OCI-LY1 (cell line): ENCODE measurements at regions not wholly inside any gene's neighbourhood (a gene's known extent, or its start where the extent isn't known, plus 50 kb on each side); places are given as distances from the start of the nearest gene placed in this dataset.

ENCODE experiments used
- H2AFZ ChIP-seq: fragments of 200-600 bp; sonication (generic), shearing (Covaris generic); 2 replicates; pipeline ENCODE4 v1.6.0; 2014; ENCODE audit warnings: antibody characterized with exemption, mild to moderate bottlenecking, low read length
- H3F3A ChIP-seq: fragments of 200-600 bp; sonication (generic), shearing (Covaris generic); 2 replicates; pipeline ENCODE4 v1.6.0; 2014; ENCODE audit warnings: mild to moderate bottlenecking, antibody characterized with exemption, low read length, moderate library complexity; ENCODE audit not compliant: insufficient read depth
- H3K27ac ChIP-seq: fragments of 200-600 bp; sonication (generic); 2 replicates; pipeline ENCODE4 v1.5.1; 2014; ENCODE audit warnings: low read length, mixed run types, mild to moderate bottlenecking, low read depth; ENCODE audit not compliant: poor library complexity, severe bottlenecking
- H3K27me3 ChIP-seq: fragments of 200-600 bp; sonication (generic); 2 replicates; pipeline ENCODE4 v1.6.0; 2014; ENCODE audit warnings: antibody characterized with exemption, mild to moderate bottlenecking, low read length, moderate library complexity; ENCODE audit not compliant: insufficient read depth
- H3K36me3 ChIP-seq: fragments of 200-600 bp; sonication (generic); 2 replicates; pipeline ENCODE4 v1.6.1; 2014; ENCODE audit warnings: mild to moderate bottlenecking, antibody characterized with exemption, low read length, moderate library complexity, mixed read lengths; ENCODE audit not compliant: insufficient read depth
- H3K4me1 ChIP-seq: fragments of 200-600 bp; sonication (generic); 2 replicates; pipeline ENCODE4 v1.5.1; 2014; ENCODE audit warnings: mild to moderate bottlenecking, low read length, moderate library complexity; ENCODE audit not compliant: insufficient read depth, severe bottlenecking
- H3K4me2 ChIP-seq: fragments of 200-600 bp; sonication (generic), shearing (Covaris generic); 2 replicates; pipeline ENCODE4 v1.6.1; 2014; ENCODE audit warnings: low read length
- H3K4me3 ChIP-seq: fragments of 200-600 bp; sonication (generic); 2 replicates; pipeline ENCODE4 v1.5.1; 2014; ENCODE audit warnings: low read length, low read depth, mild to moderate bottlenecking, mixed read lengths; ENCODE audit not compliant: poor library complexity, severe bottlenecking
- H3K79me2 ChIP-seq: fragments of 200-600 bp; shearing (Covaris generic); 2 replicates; pipeline ENCODE4 v1.6.1; 2016; ENCODE audit warnings: mixed run types, low read length, mixed read lengths; ENCODE audit not compliant: insufficient read depth
- H3K9ac ChIP-seq: fragments of 200-600 bp; sonication (generic), shearing (Covaris generic); 2 replicates; pipeline ENCODE4 v1.6.1; 2014; ENCODE audit warnings: mild to moderate bottlenecking, low read length, mixed read lengths
- H3K9me2 ChIP-seq: fragments of 200-600 bp; sonication (generic), shearing (Covaris generic); 2 replicates; pipeline ENCODE4 v1.6.1; 2014; ENCODE audit warnings: low read depth, mild to moderate bottlenecking, low read length, mixed read lengths
- H3K9me3 ChIP-seq: fragments of 200-600 bp; shearing (Covaris generic); 2 replicates; pipeline ENCODE4 v1.6.1; 2014; ENCODE audit warnings: low read length, mixed read lengths
- H4K20me1 ChIP-seq: fragments of 200-600 bp; sonication (generic), shearing (Covaris generic); 2 replicates; pipeline ENCODE4 v1.6.0; 2016; ENCODE audit warnings: mild to moderate bottlenecking, low read length; ENCODE audit not compliant: insufficient read depth
- EZH2 ChIP-seq: fragments of 200-600 bp; sonication (generic), shearing (Covaris generic); IDR thresholded peaks from 2 replicates; pipeline ENCODE4 v1.8.0; 2017; ENCODE audit warnings: borderline replicate concordance, mixed run types, mild to moderate bottlenecking, antibody characterized with exemption, low read length, moderate library complexity, mixed read lengths
- TF ChIP-seq, protein P1 (sequence below): fragments of 200-600 bp; sonication (generic), shearing (Covaris generic); IDR thresholded peaks from 2 replicates; pipeline ENCODE4 v1.5.1; 2017; ENCODE audit warnings: mild to moderate bottlenecking, antibody characterized with exemption, low read length, moderate library complexity, mixed read lengths

DNA sequence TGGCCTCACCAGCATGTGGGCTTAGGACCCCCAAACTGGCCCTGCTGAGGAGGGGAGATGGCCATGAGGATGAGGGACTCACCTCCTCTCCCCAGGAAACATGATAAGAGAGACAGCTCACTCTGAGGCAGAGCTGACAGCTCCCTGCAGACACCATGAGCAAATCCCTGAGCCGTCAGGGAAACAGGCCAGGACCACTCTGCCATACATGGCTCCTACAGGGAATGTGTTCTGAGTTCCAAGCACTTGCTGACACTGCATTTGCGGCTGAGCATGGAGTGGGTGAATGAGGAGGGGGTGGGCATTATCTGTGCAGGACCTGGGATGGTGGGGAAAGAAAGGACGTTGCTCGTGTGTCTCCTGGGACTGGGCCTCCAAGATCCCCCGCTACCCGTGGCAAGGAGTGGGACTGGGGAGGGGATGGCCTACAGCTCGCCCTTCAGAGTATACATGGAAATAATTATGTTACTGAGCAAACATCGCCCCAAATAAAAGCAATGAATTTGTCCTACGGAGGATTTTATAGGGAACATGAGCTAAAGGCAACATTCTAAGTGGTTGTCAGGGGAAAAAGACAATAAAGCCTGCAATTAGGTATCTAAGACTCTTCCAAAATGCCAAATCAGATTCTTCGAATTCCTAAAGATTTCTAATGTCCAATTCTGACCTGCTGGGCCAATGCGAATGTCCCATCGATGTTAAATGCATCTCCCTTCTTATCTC, 355.9 kb upstream of the AJAP1 start:
- no peaks in the 10 kb centered on the region for H3F3A ChIP-seq
- H3K4me2 ChIP-seq: no peak overlapping the region
- H2AFZ ChIP-seq: no peak overlapping the region
- H4K20me1 ChIP-seq: no peaks in the 10 kb centered on the region
- no peaks in the 10 kb centered on the region for H3K36me3 ChIP-seq
- H3K79me2 ChIP-seq: no peaks in the 10 kb centered on the region
- TF ChIP-seq, protein P1, sequence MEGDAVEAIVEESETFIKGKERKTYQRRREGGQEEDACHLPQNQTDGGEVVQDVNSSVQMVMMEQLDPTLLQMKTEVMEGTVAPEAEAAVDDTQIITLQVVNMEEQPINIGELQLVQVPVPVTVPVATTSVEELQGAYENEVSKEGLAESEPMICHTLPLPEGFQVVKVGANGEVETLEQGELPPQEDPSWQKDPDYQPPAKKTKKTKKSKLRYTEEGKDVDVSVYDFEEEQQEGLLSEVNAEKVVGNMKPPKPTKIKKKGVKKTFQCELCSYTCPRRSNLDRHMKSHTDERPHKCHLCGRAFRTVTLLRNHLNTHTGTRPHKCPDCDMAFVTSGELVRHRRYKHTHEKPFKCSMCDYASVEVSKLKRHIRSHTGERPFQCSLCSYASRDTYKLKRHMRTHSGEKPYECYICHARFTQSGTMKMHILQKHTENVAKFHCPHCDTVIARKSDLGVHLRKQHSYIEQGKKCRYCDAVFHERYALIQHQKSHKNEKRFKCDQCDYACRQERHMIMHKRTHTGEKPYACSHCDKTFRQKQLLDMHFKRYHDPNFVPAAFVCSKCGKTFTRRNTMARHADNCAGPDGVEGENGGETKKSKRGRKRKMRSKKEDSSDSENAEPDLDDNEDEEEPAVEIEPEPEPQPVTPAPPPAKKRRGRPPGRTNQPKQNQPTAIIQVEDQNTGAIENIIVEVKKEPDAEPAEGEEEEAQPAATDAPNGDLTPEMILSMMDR: no peak
- TF ChIP-seq EZH2: no peak
- H3K27ac ChIP-seq: no peak overlapping the region
- peaks cover 6% of the 10 kb centered on the region; the same call in 1 of the 2 replicates for H3K27me3 ChIP-seq
- H3K9ac ChIP-seq: no peak overlapping the region
- H3K4me1 ChIP-seq: no peaks in the 10 kb centered on the region
- no peaks in the 10 kb centered on the region for H3K9me3 ChIP-seq
- no peaks in the 10 kb centered on the region for H3K9me2 ChIP-seq
- H3K4me3 ChIP-seq: no peak overlapping the region

DNA sequence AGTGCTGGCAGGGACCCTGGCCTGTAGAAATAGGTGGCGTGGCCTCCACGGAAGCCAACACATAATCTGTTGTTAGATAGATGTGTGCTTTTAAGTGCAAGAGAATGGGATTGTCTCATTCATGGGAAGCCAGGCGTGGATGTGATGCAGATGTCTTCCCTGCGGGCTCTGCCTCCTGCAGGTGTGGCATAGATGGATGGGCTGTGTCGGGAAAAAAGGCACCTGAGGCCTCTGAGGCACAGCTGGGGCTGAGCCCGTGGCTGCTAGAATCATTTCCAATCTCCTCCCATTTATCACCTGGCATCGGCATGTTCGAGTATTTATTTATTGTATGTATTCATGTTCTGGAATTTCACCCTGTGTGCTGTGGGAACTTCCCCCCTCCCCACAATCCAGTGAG, 353.4 kb upstream of the AJAP1 start:
- Histone ChIP-seq H3K27ac (no peak overlapping the region), H3K4me1 (no peaks in the 10 kb centered on the region), H3K9me3 (no peaks in the 10 kb centered on the region), H3K36me3 (no peaks in the 10 kb centered on the region), H3F3A (no peaks in the 10 kb centered on the region), H3K9ac (no peak overlapping the region), H3K27me3 (peaks cover 6% of the 10 kb centered on the region; the same call in 1 of the 2 replicates), H2AFZ (no peak overlapping the region), H3K79me2 (no peaks in the 10 kb centered on the region), H3K9me2 (no peaks in the 10 kb centered on the region), H4K20me1 (no peaks in the 10 kb centered on the region), H3K4me3 (no peak overlapping the region), H3K4me2 (no peak overlapping the region)
- TF ChIP-seq, protein P1: no peak
- TF ChIP-seq EZH2: no peak

DNA sequence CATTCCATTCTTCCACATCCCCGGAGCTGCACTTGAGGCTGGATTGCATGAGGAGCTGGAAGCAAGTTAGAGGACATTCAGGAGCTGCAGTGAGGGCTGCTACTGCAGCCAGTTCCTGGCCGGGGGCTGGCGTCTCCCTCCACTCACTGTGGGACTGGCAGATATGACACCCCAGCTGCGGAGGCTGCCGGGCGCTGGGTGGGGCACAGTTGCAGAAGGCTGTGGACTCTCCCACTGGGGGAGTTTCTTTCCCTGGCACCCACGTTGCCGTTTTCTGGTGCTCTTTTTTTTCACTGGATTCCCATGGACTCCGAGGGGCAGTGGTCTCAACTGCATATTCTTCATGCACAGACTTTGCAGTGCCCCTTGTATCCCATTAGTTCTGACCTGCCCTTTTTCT, 351.1 kb upstream of the AJAP1 start:
- Histone ChIP-seq H3F3A (no peaks in the 10 kb centered on the region), H3K9me3 (no peaks in the 10 kb centered on the region), H3K27ac (no peak overlapping the region), H3K27me3 (no peaks in the 10 kb centered on the region), H4K20me1 (no peaks in the 10 kb centered on the region), H3K4me2 (no peak overlapping the region), H3K36me3 (no peaks in the 10 kb centered on the region), H3K9me2 (no peaks in the 10 kb centered on the region), H3K4me3 (no peak overlapping the region), H3K9ac (no peak overlapping the region), H2AFZ (no peak overlapping the region), H3K79me2 (no peaks in the 10 kb centered on the region), H3K4me1 (no peaks in the 10 kb centered on the region)
- TF ChIP-seq, protein P1: no peak
- no peak for TF ChIP-seq EZH2
